K562 (cell line): ENCODE measurements at regions not wholly inside any gene's neighbourhood (a gene's known extent, or its start where the extent isn't known, plus 50 kb on each side); places are given as distances from the start of the nearest gene placed in this dataset.
A peak's percentile ranks its signal among the peaks of the same experiment; 100 is the strongest.

Experiments used
- ATF1 ChIP-seq, 2 experiments: fragments of 450-650 bp in 1 of 2; IDR thresholded peaks; 2 replicates each; pipeline ENCODE4 v1.6.1; 2016; ENCODE audit warnings: missing compliant biosample characterization in 1 of 2, missing genetic modification characterization in 1 of 2
- CBX1 ChIP-seq: sonication (generic); IDR thresholded peaks from 2 replicates; pipeline ENCODE4 v1.6.1; 2016; ENCODE audit warnings: antibody characterized with exemption, low read depth, mild to moderate bottlenecking
- NFIX ChIP-seq: fragments of 250-450 bp; sonication (Bioruptor Pico); IDR thresholded peaks from 2 replicates; pipeline ENCODE4 v1.4.0; 2020; ENCODE audit warnings: low read depth, mild to moderate bottlenecking, moderate library complexity
- POLR2B ChIP-seq: fragments of 450-650 bp; IDR thresholded peaks from 2 replicates; pipeline ENCODE4 v1.6.1; 2018; ENCODE audit warnings: low read depth; ENCODE audit not compliant: partially characterized antibody
- POLR3G ChIP-seq: IDR thresholded peaks from 2 replicates; pipeline ENCODE4 v1.6.1; 2011; ENCODE audit not compliant: insufficient read length, insufficient replicate concordance; ENCODE audit errors: extremely low read depth
- SAP30 ChIP-seq: fragments of 200-600 bp; sonication (generic); IDR thresholded peaks from 2 replicates; pipeline ENCODE4 v1.6.1; 2012; ENCODE audit warnings: borderline replicate concordance, low read depth, mild to moderate bottlenecking, moderate library complexity, low read length, control low read depth, inconsistent platforms; ENCODE audit not compliant: insufficient read depth, poor library complexity, severe bottlenecking
- SMARCE1 ChIP-seq: fragments of 450-650 bp; IDR thresholded peaks from 2 replicates; pipeline ENCODE4 v1.7.1; 2016; ENCODE audit warnings: mild to moderate bottlenecking
- ZNF23 ChIP-seq: fragments of 250-450 bp; sonication (Bioruptor Pico); IDR thresholded peaks from 2 replicates; pipeline ENCODE4 v1.4.0; 2020; ENCODE audit warnings: mild to moderate bottlenecking
- ZNF830 ChIP-seq: fragments of 250-450 bp; sonication (Bioruptor Pico); IDR thresholded peaks from 2 replicates; pipeline ENCODE4 v1.5.0; 2021; ENCODE audit warnings: mild to moderate bottlenecking
- TF ChIP-seq, protein P1 (sequence below), 2 experiments: fragments of 450-650 bp; IDR thresholded peaks; 2 replicates each; pipeline ENCODE4 v1.6.1; 2016
- TF ChIP-seq, protein P2 (sequence below): sonication (generic); formaldehyde crosslinking; IDR thresholded peaks from 2 replicates; pipeline ENCODE4 v1.8.0; 2022; ENCODE audit warnings: mild to moderate bottlenecking, missing genetic modification reagents
- TF ChIP-seq, protein P3 (sequence below): fragments of 450-650 bp; IDR thresholded peaks from 2 replicates; pipeline ENCODE4 v1.6.1; 2016; ENCODE audit warnings: borderline replicate concordance
- TF ChIP-seq, protein P4 (sequence below): fragments of 450-650 bp; IDR thresholded peaks from 2 replicates; pipeline ENCODE4 v1.6.1; 2016
- TF ChIP-seq, protein P5 (sequence below): sonication (generic); formaldehyde crosslinking; IDR thresholded peaks from 2 replicates; pipeline ENCODE4 v1.8.0; 2022; ENCODE audit warnings: mild to moderate bottlenecking, missing genetic modification reagents

DNA sequence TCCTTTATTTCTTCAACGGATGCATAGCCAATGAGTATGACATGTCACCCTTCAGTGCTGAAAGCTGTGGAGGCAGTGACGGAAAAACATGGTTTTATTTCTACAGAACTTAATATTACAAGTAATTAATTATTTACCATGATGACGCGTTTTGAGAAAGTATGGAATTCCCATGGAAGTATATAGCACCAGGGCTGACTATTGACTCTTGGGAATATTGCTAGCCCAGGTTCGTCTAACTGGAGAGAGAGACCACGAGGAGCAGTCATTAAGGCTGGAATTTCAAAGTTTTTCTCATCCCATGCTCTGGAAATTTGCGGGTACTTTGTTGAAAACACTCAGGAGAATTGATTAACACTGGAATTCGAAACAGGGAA lies 155.2 kb upstream of the PRSS16 start (continued):
- TF ChIP-seq, protein P1, sequence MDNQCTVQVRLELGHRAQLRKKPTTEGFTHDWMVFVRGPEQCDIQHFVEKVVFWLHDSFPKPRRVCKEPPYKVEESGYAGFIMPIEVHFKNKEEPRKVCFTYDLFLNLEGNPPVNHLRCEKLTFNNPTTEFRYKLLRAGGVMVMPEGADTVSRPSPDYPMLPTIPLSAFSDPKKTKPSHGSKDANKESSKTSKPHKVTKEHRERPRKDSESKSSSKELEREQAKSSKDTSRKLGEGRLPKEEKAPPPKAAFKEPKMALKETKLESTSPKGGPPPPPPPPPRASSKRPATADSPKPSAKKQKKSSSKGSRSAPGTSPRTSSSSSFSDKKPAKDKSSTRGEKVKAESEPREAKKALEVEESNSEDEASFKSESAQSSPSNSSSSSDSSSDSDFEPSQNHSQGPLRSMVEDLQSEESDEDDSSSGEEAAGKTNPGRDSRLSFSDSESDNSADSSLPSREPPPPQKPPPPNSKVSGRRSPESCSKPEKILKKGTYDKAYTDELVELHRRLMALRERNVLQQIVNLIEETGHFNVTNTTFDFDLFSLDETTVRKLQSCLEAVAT (IDR thresholded peaks at IDR 0.05), result peak in 1 of 2 experiments; percentile 4; a peak in 1 of 4 replicates
- TF ChIP-seq ZNF23 (CRISPR knock-in tag) (no peak), CBX1 (no peak), POLR2B (no peak), SMARCE1 (no peak), SAP30 (no peak), NFIX (CRISPR knock-in tag) (no peak), POLR3G (no peak), ZNF830 (no peak), ATF1 (CRISPR knock-in tag; IDR thresholded peaks at IDR 0.05) (no peak), ATF1 (tag; IDR thresholded peaks at IDR 0.05) (peak; percentile 16; the same call in 1 of the 2 replicates)
- TF ChIP-seq, protein P2, sequence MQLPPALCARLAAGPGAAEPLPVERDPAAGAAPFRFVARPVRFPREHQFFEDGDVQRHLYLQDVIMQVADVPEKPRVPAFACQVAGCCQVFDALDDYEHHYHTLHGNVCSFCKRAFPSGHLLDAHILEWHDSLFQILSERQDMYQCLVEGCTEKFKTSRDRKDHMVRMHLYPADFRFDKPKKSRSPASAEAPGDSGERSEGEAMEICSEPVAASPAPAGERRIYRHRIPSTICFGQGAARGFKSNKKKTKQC (CRISPR knock-in tag), result no peak
- TF ChIP-seq, protein P3, sequence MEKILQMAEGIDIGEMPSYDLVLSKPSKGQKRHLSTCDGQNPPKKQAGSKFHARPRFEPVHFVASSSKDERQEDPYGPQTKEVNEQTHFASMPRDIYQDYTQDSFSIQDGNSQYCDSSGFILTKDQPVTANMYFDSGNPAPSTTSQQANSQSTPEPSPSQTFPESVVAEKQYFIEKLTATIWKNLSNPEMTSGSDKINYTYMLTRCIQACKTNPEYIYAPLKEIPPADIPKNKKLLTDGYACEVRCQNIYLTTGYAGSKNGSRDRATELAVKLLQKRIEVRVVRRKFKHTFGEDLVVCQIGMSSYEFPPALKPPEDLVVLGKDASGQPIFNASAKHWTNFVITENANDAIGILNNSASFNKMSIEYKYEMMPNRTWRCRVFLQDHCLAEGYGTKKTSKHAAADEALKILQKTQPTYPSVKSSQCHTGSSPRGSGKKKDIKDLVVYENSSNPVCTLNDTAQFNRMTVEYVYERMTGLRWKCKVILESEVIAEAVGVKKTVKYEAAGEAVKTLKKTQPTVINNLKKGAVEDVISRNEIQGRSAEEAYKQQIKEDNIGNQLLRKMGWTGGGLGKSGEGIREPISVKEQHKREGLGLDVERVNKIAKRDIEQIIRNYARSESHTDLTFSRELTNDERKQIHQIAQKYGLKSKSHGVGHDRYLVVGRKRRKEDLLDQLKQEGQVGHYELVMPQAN, result no peak
- TF ChIP-seq, protein P4, sequence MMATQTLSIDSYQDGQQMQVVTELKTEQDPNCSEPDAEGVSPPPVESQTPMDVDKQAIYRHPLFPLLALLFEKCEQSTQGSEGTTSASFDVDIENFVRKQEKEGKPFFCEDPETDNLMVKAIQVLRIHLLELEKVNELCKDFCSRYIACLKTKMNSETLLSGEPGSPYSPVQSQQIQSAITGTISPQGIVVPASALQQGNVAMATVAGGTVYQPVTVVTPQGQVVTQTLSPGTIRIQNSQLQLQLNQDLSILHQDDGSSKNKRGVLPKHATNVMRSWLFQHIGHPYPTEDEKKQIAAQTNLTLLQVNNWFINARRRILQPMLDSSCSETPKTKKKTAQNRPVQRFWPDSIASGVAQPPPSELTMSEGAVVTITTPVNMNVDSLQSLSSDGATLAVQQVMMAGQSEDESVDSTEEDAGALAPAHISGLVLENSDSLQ, result 0 out of 2 replicates have a peak, but pooled peaks have one; percentile 12
- TF ChIP-seq, protein P5, sequence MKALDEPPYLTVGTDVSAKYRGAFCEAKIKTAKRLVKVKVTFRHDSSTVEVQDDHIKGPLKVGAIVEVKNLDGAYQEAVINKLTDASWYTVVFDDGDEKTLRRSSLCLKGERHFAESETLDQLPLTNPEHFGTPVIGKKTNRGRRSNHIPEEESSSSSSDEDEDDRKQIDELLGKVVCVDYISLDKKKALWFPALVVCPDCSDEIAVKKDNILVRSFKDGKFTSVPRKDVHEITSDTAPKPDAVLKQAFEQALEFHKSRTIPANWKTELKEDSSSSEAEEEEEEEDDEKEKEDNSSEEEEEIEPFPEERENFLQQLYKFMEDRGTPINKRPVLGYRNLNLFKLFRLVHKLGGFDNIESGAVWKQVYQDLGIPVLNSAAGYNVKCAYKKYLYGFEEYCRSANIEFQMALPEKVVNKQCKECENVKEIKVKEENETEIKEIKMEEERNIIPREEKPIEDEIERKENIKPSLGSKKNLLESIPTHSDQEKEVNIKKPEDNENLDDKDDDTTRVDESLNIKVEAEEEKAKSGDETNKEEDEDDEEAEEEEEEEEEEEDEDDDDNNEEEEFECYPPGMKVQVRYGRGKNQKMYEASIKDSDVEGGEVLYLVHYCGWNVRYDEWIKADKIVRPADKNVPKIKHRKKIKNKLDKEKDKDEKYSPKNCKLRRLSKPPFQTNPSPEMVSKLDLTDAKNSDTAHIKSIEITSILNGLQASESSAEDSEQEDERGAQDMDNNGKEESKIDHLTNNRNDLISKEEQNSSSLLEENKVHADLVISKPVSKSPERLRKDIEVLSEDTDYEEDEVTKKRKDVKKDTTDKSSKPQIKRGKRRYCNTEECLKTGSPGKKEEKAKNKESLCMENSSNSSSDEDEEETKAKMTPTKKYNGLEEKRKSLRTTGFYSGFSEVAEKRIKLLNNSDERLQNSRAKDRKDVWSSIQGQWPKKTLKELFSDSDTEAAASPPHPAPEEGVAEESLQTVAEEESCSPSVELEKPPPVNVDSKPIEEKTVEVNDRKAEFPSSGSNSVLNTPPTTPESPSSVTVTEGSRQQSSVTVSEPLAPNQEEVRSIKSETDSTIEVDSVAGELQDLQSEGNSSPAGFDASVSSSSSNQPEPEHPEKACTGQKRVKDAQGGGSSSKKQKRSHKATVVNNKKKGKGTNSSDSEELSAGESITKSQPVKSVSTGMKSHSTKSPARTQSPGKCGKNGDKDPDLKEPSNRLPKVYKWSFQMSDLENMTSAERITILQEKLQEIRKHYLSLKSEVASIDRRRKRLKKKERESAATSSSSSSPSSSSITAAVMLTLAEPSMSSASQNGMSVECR (CRISPR knock-in tag), result no peak
